Thyroid gland (tissue), 4 donors: ENCODE measurements at regions not wholly inside any gene's neighbourhood (a gene's known extent, or its start where the extent isn't known, plus 50 kb on each side); places are given as distances from the start of the nearest gene placed in this dataset.

Experiments used
- DNase-seq, 2 donors: peaks; one replicate each; pipeline ENCODE4 v3.0.0-alpha.2; 2019
- H3K27ac ChIP-seq, 3 donors: fragments of 200-600 bp; sonication (generic); 1 replicate in 2 of 3; 2 replicates in 1 of 3; pipeline ENCODE4 v1.5.1; 2016 to 2019; ENCODE audit warnings: mild to moderate bottlenecking in 1 of 3, moderate library complexity in 1 of 3
- H3K27me3 ChIP-seq: fragments of 200-600 bp; sonication (generic); one replicate; pipeline ENCODE4 v1.5.1; 2019
- H3K36me3 ChIP-seq, 2 donors: fragments of 200-600 bp; sonication (generic); one replicate each; pipeline ENCODE4 v1.5.1; 2016 to 2019
- H3K4me1 ChIP-seq, 2 donors: fragments of 200-600 bp; sonication (generic); one replicate each; pipeline ENCODE4 v1.5.1; 2017 to 2019
- H3K4me3 ChIP-seq, 3 donors: fragments of 200-600 bp; sonication (generic); replicated peaks in 1 of 3; 1 replicate in 2 of 3; 2 replicates in 1 of 3; pipeline ENCODE4 v1.5.1; 2016; ENCODE audit warnings: mild to moderate bottlenecking in 1 of 3
- H3K9me3 ChIP-seq: fragments of 200-600 bp; sonication (generic); one replicate; pipeline ENCODE4 v1.5.1; 2017
- CTCF ChIP-seq, 6 experiments: fragments of 200-600 bp in 3 of 6; fragments of 450-650 bp in 3 of 6; sonication (generic) in 3 of 6; IDR thresholded peaks; one replicate each; pipeline ENCODE4 v1.5.1; 2016 to 2019; ENCODE audit warnings: antibody characterized with exemption in 6 of 6, mild to moderate bottlenecking in 2 of 6, inconsistent platforms in 1 of 6, moderate library complexity in 1 of 6
- POLR2A ChIP-seq, 2 donors: fragments of 450-650 bp; IDR thresholded peaks; one replicate each; pipeline ENCODE4 v1.6.1; 2017; ENCODE audit warnings: antibody characterized with exemption in 2 of 2, mild to moderate bottlenecking in 2 of 2, moderate library complexity in 1 of 2
- WGBS, 2 donors: methylation state at CpG; one replicate each; pipeline ENCODE4 v1.1.5; 2017; 5-methylcytosine and 5-hydroxymethylcytosine counted together
- intact Hi-C: fragments of 100-400 bp; cut with DNase I; formaldehyde crosslinking; loops from one replicate; pipeline ENCODE4 v1.15.1; 2023

GRCh38 chr16:6949240-6949639 is 383.4 kb upstream of the RBFOX1 start:
- H3K4me3 ChIP-seq: no peak overlapping the region

GRCh38 chr16:6947291-6947690 is 385.4 kb upstream of the RBFOX1 start:
- Histone ChIP-seq H3K9me3 (no peaks in the 10 kb centered on the region), H3K27me3 (no peaks in the 10 kb centered on the region), H3K4me1 (peaks cover 8% of the 10 kb centered on the region in 2 donors), H3K27ac (no peak overlapping the region), H3K4me3 (no peak overlapping the region), H3K36me3 (no peaks in the 10 kb centered on the region)
- no peak for DNase-seq
- 88 to 93% methylated on average over 6 of the region's 6 CpGs for WGBS, 2 donors
- intact Hi-C loops: no loop called here
- TF ChIP-seq CTCF (IDR thresholded peaks at IDR 0.05) (no peak), POLR2A (IDR thresholded peaks at IDR 0.05) (no peak)

More at GRCh38 chr16:6949240-6949639, 383.4 kb upstream of the RBFOX1 start:
- H3K9me3 ChIP-seq: no peaks in the 10 kb centered on the region
- no peak for DNase-seq
- H3K36me3 ChIP-seq: no peaks in the 10 kb centered on the region
- no peaks in the 10 kb centered on the region for H3K27me3 ChIP-seq
- H3K27ac ChIP-seq: no peak overlapping the region
- TF ChIP-seq CTCF (IDR thresholded peaks at IDR 0.05): no peak
- no peak for TF ChIP-seq POLR2A (IDR thresholded peaks at IDR 0.05)
- intact Hi-C loops: no loop called here
- 87 to 90% methylated on average over 4 to 5 of the region's 5 CpGs for WGBS, 2 donors
- H3K4me1 ChIP-seq: peaks cover 3 to 6% of the 10 kb centered on the region in 2 donors

GRCh38 chr16:6946802-6947201 is 385.8 kb upstream of the RBFOX1 start:
- 73 to 84% methylated on average over 1 of the region's 1 CpG for WGBS, 2 donors
- peaks cover 8% of the 10 kb centered on the region in 2 donors for H3K4me1 ChIP-seq
- intact Hi-C loops: no loop called here
- no peak for TF ChIP-seq CTCF (IDR thresholded peaks at IDR 0.05)
- no peaks in the 10 kb centered on the region for H3K27me3 ChIP-seq
- H3K27ac ChIP-seq: no peak overlapping the region
- DNase-seq: no peak
- no peaks in the 10 kb centered on the region for H3K9me3 ChIP-seq
- H3K36me3 ChIP-seq: no peaks in the 10 kb centered on the region
- H3K4me3 ChIP-seq: no peak overlapping the region

GRCh38 chr16:6946106-6946505 is 386.5 kb upstream of the RBFOX1 start:
- no peak for DNase-seq
- Histone ChIP-seq H3K4me1 (peaks cover 8% of the 10 kb centered on the region in 2 donors), H3K27ac (no peak overlapping the region), H3K9me3 (no peaks in the 10 kb centered on the region), H3K27me3 (no peaks in the 10 kb centered on the region), H3K36me3 (no peaks in the 10 kb centered on the region), H3K4me3 (no peak overlapping the region)
- intact Hi-C loops: no loop called here
- no peak for TF ChIP-seq POLR2A (IDR thresholded peaks at IDR 0.05)
- TF ChIP-seq CTCF (IDR thresholded peaks at IDR 0.05): no peak
- WGBS, 2 donors: 90 to 94% methylated on average over 1 of the region's 1 CpG

GRCh38 chr16:6940968-6941367 is 391.7 kb upstream of the RBFOX1 start:
- TF ChIP-seq POLR2A (IDR thresholded peaks at IDR 0.05) (no peak), CTCF (IDR thresholded peaks at IDR 0.05) (no peak)
- no peak overlapping the region for H3K27ac ChIP-seq
- no peaks in the 10 kb centered on the region for H3K27me3 ChIP-seq
- intact Hi-C loops: no loop called here
- peaks cover 16 to 18% of the 10 kb centered on the region in 2 donors for H3K4me1 ChIP-seq
- WGBS, 2 donors: 95 to 99% methylated on average over 5 of the region's 5 CpGs
- H3K9me3 ChIP-seq: no peaks in the 10 kb centered on the region
- H3K36me3 ChIP-seq: no peaks in the 10 kb centered on the region
- DNase-seq: no peak
- H3K4me3 ChIP-seq: no peak overlapping the region
